ENCODE measurements at regions not wholly inside any gene's neighbourhood (a gene's known extent, or its start where the extent isn't known, plus 50 kb on each side); places are given as distances from the start of the nearest gene placed in this dataset.

DNA sequence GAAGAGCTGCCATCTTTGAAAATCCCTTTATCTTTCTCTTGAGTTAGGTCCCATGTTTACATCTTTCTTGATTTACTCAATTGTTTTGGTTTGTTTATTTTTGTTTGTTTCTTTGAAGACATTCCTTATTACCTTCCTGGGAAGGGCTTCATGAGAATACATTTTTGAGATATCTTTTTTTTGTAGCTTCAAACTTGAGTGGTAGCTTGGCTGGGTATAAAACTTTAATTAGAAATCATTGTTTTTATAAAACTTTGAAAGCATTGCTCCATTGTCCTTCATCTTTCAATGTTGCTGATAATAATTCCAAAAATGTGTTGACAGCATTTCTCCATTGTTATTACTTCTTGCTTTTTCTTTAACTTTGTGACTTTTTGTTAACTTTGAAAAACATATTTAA lies 145.9 kb upstream of the RBMS1 start:
- TF ChIP-seq, protein P1, sequence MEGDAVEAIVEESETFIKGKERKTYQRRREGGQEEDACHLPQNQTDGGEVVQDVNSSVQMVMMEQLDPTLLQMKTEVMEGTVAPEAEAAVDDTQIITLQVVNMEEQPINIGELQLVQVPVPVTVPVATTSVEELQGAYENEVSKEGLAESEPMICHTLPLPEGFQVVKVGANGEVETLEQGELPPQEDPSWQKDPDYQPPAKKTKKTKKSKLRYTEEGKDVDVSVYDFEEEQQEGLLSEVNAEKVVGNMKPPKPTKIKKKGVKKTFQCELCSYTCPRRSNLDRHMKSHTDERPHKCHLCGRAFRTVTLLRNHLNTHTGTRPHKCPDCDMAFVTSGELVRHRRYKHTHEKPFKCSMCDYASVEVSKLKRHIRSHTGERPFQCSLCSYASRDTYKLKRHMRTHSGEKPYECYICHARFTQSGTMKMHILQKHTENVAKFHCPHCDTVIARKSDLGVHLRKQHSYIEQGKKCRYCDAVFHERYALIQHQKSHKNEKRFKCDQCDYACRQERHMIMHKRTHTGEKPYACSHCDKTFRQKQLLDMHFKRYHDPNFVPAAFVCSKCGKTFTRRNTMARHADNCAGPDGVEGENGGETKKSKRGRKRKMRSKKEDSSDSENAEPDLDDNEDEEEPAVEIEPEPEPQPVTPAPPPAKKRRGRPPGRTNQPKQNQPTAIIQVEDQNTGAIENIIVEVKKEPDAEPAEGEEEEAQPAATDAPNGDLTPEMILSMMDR (conservative IDR thresholded peaks at IDR 0.05; ENCODE audit: low read depth in 2 of 2) = no peak
- no peak for TF ChIP-seq POLR2AphosphoS5 (IDR thresholded peaks at IDR 0.05; ENCODE audit: low read depth)
